MM.1S (cell line): ENCODE measurements at regions not wholly inside any gene's neighbourhood (a gene's known extent, or its start where the extent isn't known, plus 50 kb on each side); places are given as distances from the start of the nearest gene placed in this dataset.
"Not testable (repeated sequence)": the region's sequence is repeated elsewhere in the genome, so short reads cannot be mapped to it uniquely, and the experiment has no call there.

Source experiments
- DNase-seq: peaks from one replicate; pipeline ENCODE4 v3.0.0-alpha.2; 2015
- H2AFZ ChIP-seq: fragments of 300-600 bp; sonication (generic); 2 replicates; pipeline ENCODE4 v1.6.0; 2016; ENCODE audit warnings: antibody characterized with exemption, low read length
- H3F3A ChIP-seq: fragments of 300-600 bp; sonication (generic); 2 replicates; pipeline ENCODE4 v1.6.1; 2016; ENCODE audit warnings: mild to moderate bottlenecking, antibody characterized with exemption, low read length, moderate library complexity, mixed read lengths; ENCODE audit not compliant: insufficient read depth
- H3K27ac ChIP-seq: fragments of 300-600 bp; sonication (generic); 2 replicates; pipeline ENCODE4 v1.5.1; 2016; ENCODE audit warnings: mild to moderate bottlenecking, low read length
- H3K27me3 ChIP-seq: fragments of 300-600 bp; sonication (generic); replicated peaks from 2 replicates; pipeline ENCODE4 v1.6.0; 2016; ENCODE audit warnings: low read length; ENCODE audit not compliant: insufficient read depth
- H3K36me3 ChIP-seq: fragments of 300-600 bp; sonication (generic); replicated peaks from 2 replicates; pipeline ENCODE4 v1.6.1; 2016; ENCODE audit warnings: mild to moderate bottlenecking, low read length, mixed read lengths; ENCODE audit not compliant: insufficient read depth
- H3K4me1 ChIP-seq: fragments of 300-600 bp; sonication (generic); 2 replicates; pipeline ENCODE4 v1.6.1; 2016; ENCODE audit warnings: low read length, mixed read lengths
- H3K4me2 ChIP-seq: fragments of 300-600 bp; sonication (generic); 2 replicates; pipeline ENCODE4 v1.6.0; 2016; ENCODE audit warnings: low read depth, low read length
- H3K4me3 ChIP-seq: fragments of 300-600 bp; sonication (generic); 2 replicates; pipeline ENCODE4 v1.5.1; 2016; ENCODE audit warnings: low read length, mixed read lengths
- H3K79me2 ChIP-seq: fragments of 300-600 bp; sonication (generic); 2 replicates; pipeline ENCODE4 v1.6.1; 2016; ENCODE audit warnings: mixed run types, low read length, mixed read lengths
- H3K9ac ChIP-seq: fragments of 300-600 bp; sonication (generic); 2 replicates; pipeline ENCODE4 v1.6.1; 2016; ENCODE audit warnings: low read length, mixed read lengths
- H3K9me2 ChIP-seq: fragments of 300-600 bp; sonication (generic); replicated peaks from 2 replicates; pipeline ENCODE4 v1.6.1; 2016; ENCODE audit warnings: mild to moderate bottlenecking, low read length, mixed read lengths; ENCODE audit not compliant: insufficient read depth
- H3K9me3 ChIP-seq: fragments of 300-600 bp; sonication (generic); replicated peaks from 2 replicates; pipeline ENCODE4 v1.6.1; 2016; ENCODE audit warnings: mild to moderate bottlenecking, low read length, mixed read lengths; ENCODE audit not compliant: insufficient read depth
- H4K20me1 ChIP-seq: fragments of 300-600 bp; sonication (generic); 2 replicates; pipeline ENCODE4 v1.6.1; 2016; ENCODE audit warnings: mild to moderate bottlenecking, low read length, moderate library complexity, mixed read lengths; ENCODE audit not compliant: insufficient read depth
- EZH2 ChIP-seq: fragments of 300-600 bp; sonication (generic); optimal IDR thresholded peaks from 2 replicates; pipeline ENCODE3; 2017; ENCODE audit warnings: low read depth, mild to moderate bottlenecking, antibody characterized with exemption, low read length, mixed read lengths
- EZH2phosphoT487 ChIP-seq: fragments of 300-600 bp; sonication (generic); IDR thresholded peaks from 2 replicates; pipeline ENCODE4 v1.6.1; 2018; ENCODE audit warnings: antibody characterized with exemption, low read length
- TF ChIP-seq, protein P1 (sequence below): fragments of 300-600 bp; sonication (generic); IDR thresholded peaks from 2 replicates; pipeline ENCODE4 v1.5.1; 2016; ENCODE audit warnings: antibody characterized with exemption, low read length, mixed read lengths

GRCh38 chr2:35821675-35822074 is 533.9 kb upstream of the CRIM1 start:
- Histone ChIP-seq H3F3A (no peaks in the 10 kb centered on the region), H3K9me2 (no peaks in the 10 kb centered on the region), H4K20me1 (no peaks in the 10 kb centered on the region), H3K4me3 (no peak overlapping the region), H3K4me2 (no peak overlapping the region), H2AFZ (no peak overlapping the region), H3K27me3 (no peaks in the 10 kb centered on the region), H3K9me3 (no peaks in the 10 kb centered on the region), H3K36me3 (no peaks in the 10 kb centered on the region), H3K4me1 (no peaks in the 10 kb centered on the region), H3K27ac (no peak overlapping the region), H3K79me2 (no peaks in the 10 kb centered on the region), H3K9ac (no peak overlapping the region)
- no peak for DNase-seq
- TF ChIP-seq EZH2phosphoT487 = no peak
- TF ChIP-seq EZH2 = no peak
- TF ChIP-seq, protein P1, sequence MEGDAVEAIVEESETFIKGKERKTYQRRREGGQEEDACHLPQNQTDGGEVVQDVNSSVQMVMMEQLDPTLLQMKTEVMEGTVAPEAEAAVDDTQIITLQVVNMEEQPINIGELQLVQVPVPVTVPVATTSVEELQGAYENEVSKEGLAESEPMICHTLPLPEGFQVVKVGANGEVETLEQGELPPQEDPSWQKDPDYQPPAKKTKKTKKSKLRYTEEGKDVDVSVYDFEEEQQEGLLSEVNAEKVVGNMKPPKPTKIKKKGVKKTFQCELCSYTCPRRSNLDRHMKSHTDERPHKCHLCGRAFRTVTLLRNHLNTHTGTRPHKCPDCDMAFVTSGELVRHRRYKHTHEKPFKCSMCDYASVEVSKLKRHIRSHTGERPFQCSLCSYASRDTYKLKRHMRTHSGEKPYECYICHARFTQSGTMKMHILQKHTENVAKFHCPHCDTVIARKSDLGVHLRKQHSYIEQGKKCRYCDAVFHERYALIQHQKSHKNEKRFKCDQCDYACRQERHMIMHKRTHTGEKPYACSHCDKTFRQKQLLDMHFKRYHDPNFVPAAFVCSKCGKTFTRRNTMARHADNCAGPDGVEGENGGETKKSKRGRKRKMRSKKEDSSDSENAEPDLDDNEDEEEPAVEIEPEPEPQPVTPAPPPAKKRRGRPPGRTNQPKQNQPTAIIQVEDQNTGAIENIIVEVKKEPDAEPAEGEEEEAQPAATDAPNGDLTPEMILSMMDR = no peak

DNA sequence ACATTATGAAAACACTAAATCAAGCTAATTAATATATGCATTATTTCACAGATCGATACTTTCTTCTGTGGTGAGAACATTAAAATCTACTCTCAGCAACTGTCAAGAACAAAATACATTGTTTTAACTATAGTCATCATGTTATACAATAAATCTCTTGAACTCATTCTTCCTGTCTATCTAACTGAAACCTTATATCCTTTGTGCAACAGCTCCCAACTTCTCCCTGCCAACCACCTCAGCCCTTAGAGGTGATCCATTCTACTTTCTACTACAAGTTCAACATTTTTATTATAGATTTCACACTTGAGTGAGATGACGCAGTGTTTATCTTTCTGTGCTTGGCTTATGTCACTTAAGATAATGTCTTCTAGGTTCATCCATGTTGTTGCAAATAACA is 535.2 kb upstream of the CRIM1 start:
- no peaks in the 10 kb centered on the region for H3K79me2 ChIP-seq
- H3K4me1 ChIP-seq = no peaks in the 10 kb centered on the region
- no peak overlapping the region for H3K9ac ChIP-seq
- no peak overlapping the region for H3K4me3 ChIP-seq
- H3F3A ChIP-seq = no peaks in the 10 kb centered on the region
- no peak overlapping the region for H2AFZ ChIP-seq
- H3K9me3 ChIP-seq = no peaks in the 10 kb centered on the region
- no peak for DNase-seq
- no peak overlapping the region for H3K27ac ChIP-seq
- H3K9me2 ChIP-seq = no peaks in the 10 kb centered on the region
- no peaks in the 10 kb centered on the region for H4K20me1 ChIP-seq
- TF ChIP-seq EZH2 (no peak), EZH2phosphoT487 (no peak)
- TF ChIP-seq, protein P1 = no peak
- no peaks in the 10 kb centered on the region for H3K27me3 ChIP-seq
- no peak overlapping the region for H3K4me2 ChIP-seq
- H3K36me3 ChIP-seq = no peaks in the 10 kb centered on the region

- H4K20me1 ChIP-seq = no peaks in the 10 kb centered on the region
- no peaks in the 10 kb centered on the region for H3F3A ChIP-seq
- no peak overlapping the region for H3K4me3 ChIP-seq
- no peaks in the 10 kb centered on the region for H3K9me3 ChIP-seq
- no peak overlapping the region for H3K4me2 ChIP-seq
- H3K27ac ChIP-seq = no peak overlapping the region
- DNase-seq = no peak
- no peak overlapping the region for H2AFZ ChIP-seq
- H3K9ac ChIP-seq = no peak overlapping the region
- H3K27me3 ChIP-seq = no peaks in the 10 kb centered on the region
- H3K79me2 ChIP-seq = no peaks in the 10 kb centered on the region
- H3K4me1 ChIP-seq = no peaks in the 10 kb centered on the region
- TF ChIP-seq EZH2phosphoT487 = no peak
- TF ChIP-seq EZH2 = no peak
- TF ChIP-seq, protein P1 = no peak
- H3K9me2 ChIP-seq = no peaks in the 10 kb centered on the region
- H3K36me3 ChIP-seq = no peaks in the 10 kb centered on the region
Measured at GRCh38 chr2:35819033-35819432, 536.5 kb upstream of the CRIM1 start.

DNA sequence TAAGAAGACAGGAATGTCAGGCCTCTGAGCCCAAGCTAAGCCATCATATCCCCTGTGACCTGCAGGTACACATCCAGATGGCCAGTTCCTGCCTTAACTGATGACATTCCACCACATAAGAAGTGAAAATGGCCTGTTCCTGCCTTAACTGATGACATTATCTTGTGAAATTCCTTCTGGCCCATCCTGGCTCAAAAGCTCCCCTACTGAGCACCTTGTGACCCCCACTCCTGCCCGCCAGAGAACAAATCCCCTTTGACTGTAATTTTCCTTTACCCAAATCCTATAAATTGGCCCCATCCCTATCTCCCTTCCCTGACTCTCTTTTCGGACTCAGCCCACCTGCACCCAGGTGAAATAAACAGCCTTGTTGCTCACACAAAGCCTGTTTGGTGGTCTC is 537.2 kb upstream of the CRIM1 start:
- H3K36me3 ChIP-seq, H2AFZ ChIP-seq, H3K9ac ChIP-seq, H3K4me2 ChIP-seq, H4K20me1 ChIP-seq, H3K9me3 ChIP-seq, H3K9me2 ChIP-seq, H3K4me3 ChIP-seq, H3K79me2 ChIP-seq, H3K27ac ChIP-seq, H3K4me1 ChIP-seq, H3F3A ChIP-seq, DNase-seq, H3K27me3 ChIP-seq: not testable (repeated sequence)

GRCh38 chr2:35814597-35814996 is 541.0 kb upstream of the CRIM1 start:
- H2AFZ ChIP-seq, H3K9ac ChIP-seq, H3K27me3 ChIP-seq, DNase-seq, H3K9me2 ChIP-seq, H4K20me1 ChIP-seq, H3K4me2 ChIP-seq, H3F3A ChIP-seq, H3K9me3 ChIP-seq, H3K27ac ChIP-seq, H3K4me3 ChIP-seq, H3K36me3 ChIP-seq, H3K79me2 ChIP-seq, H3K4me1 ChIP-seq: not testable (repeated sequence)
